ENCODE measurements at regions not wholly inside any gene's neighbourhood (a gene's known extent, or its start where the extent isn't known, plus 50 kb on each side); places are given as distances from the start of the nearest gene placed in this dataset.

DNA sequence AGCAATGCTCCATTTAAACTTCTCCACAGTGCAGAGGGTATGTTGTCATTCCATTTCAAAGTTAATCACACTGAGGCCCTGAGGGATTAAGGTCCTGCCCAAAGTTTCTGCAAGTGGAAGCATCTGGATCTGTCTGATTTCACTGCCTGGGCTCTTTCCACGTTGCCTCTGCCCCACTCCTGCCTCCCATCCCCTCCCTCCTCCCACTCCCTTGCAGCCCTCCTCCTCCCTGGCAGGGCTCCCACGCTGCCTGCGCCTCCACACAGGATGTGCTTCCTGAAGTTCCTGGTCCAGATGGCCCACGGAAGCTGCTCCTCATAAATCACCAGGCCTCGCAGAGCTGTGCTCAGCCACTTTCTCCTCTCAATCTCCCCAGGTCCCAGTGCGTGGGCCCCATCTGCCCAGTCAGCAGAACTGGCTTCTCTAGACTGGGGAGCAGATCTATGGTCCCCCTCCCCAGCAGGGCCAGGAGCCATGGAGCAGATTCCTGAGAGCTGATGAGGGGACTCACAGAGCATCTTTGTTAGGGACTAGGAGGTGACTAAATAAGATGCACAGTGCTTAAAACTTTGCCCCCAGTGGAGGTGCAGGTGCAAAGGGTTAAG, 65.4 kb upstream of the MAFB start:
- Histone ChIP-seq H3K4me1 (peaks cover 0 to 47% (median 12%) of the 10 kb centered on the region in 12 donors), H3K36me3 (no peaks in the 10 kb centered on the region), H3K27me3 (no peaks in the 10 kb centered on the region), H3K27ac (peak overlapping the region in 3 of 12 donors; percentile 16 to 26 (median 26)), H3K4me3 (no peak overlapping the region), H3K9me3 (no peaks in the 10 kb centered on the region)
- ATAC-seq (peak; percentile 45 to 91 (median 75)), DNase-seq (peak; percentile 67 to 76 (median 70))
- TF ChIP-seq, protein P1, sequence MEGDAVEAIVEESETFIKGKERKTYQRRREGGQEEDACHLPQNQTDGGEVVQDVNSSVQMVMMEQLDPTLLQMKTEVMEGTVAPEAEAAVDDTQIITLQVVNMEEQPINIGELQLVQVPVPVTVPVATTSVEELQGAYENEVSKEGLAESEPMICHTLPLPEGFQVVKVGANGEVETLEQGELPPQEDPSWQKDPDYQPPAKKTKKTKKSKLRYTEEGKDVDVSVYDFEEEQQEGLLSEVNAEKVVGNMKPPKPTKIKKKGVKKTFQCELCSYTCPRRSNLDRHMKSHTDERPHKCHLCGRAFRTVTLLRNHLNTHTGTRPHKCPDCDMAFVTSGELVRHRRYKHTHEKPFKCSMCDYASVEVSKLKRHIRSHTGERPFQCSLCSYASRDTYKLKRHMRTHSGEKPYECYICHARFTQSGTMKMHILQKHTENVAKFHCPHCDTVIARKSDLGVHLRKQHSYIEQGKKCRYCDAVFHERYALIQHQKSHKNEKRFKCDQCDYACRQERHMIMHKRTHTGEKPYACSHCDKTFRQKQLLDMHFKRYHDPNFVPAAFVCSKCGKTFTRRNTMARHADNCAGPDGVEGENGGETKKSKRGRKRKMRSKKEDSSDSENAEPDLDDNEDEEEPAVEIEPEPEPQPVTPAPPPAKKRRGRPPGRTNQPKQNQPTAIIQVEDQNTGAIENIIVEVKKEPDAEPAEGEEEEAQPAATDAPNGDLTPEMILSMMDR (IDR thresholded peaks at IDR 0.05) = no peak
- no peak for TF ChIP-seq POLR2A (IDR thresholded peaks at IDR 0.05)
- intact Hi-C loops (cut with DNase I) = no loop called here
- WGBS, 4 donors = 21 to 45% (median 30%) methylated on average over 5 to 6 of the region's 6 CpGs

DNA sequence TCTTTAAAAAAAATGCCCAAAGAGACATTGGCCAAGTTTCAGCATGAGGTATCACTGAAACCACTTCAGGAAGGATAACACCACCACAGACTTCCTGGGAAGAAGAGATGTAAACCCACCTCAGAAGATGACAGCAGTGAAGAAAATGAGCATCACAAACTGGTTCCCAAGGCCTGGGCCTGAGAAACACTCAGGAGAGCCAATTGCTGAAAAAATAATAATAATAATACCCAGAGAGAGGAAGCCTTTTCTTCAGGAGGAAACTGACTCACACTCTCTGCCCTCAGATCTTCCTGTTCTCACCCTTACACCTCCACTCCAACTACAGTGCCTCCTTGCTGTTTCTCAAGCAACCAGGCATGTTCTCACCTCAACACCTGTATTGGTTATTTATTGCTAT, 68.1 kb upstream of the MAFB start:
- no peaks in the 10 kb centered on the region for H3K9me3 ChIP-seq
- H3K36me3 ChIP-seq = no peaks in the 10 kb centered on the region
- DNase-seq (no peak), ATAC-seq (no peak)
- peaks cover 0 to 35% (median 7%) of the 10 kb centered on the region in 12 donors for H3K4me1 ChIP-seq
- no peak overlapping the region for H3K4me3 ChIP-seq
- intact Hi-C loops (cut with DNase I) = no loop called here
- no peak overlapping the region for H3K27ac ChIP-seq
- no peaks in the 10 kb centered on the region for H3K27me3 ChIP-seq
- TF ChIP-seq, protein P1 (IDR thresholded peaks at IDR 0.05) = no peak
- no peak for TF ChIP-seq POLR2A (IDR thresholded peaks at IDR 0.05)

DNA sequence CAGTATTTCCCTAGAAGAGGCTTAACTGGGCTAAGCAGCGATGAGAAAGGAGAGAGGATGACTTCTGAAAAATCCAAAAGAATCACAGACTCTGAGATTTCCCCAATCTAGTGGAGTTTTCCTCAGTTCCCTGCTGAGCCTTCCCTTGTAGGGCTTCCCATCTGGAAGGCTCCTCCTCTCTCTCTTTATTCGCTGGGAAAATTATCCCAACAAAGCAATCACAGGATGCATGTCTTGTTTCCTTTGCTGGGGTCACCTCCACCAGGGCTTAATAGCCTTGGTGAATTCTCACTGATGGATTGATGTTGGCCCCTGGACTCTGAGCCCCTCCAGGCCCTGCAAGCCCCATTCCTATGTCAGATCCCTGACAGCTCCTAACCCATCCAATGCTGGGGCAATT, 69.8 kb upstream of the MAFB start:
- DNase-seq = no peak
- intact Hi-C loops (cut with DNase I) = no loop called here
- H3K4me1 ChIP-seq = peaks cover 0 to 29% (median 7%) of the 10 kb centered on the region in 12 donors
- no peaks in the 10 kb centered on the region for H3K36me3 ChIP-seq
- H3K4me3 ChIP-seq = no peak overlapping the region
- H3K27me3 ChIP-seq = no peaks in the 10 kb centered on the region
- no peak overlapping the region for H3K27ac ChIP-seq
- 67 to 75% (median 69%) methylated on average over 2 of the region's 2 CpGs for WGBS, 4 donors
- no peaks in the 10 kb centered on the region for H3K9me3 ChIP-seq
- no peak for TF ChIP-seq POLR2A (IDR thresholded peaks at IDR 0.05)
- TF ChIP-seq, protein P1 (IDR thresholded peaks at IDR 0.05) = no peak
- ATAC-seq = no peak

DNA sequence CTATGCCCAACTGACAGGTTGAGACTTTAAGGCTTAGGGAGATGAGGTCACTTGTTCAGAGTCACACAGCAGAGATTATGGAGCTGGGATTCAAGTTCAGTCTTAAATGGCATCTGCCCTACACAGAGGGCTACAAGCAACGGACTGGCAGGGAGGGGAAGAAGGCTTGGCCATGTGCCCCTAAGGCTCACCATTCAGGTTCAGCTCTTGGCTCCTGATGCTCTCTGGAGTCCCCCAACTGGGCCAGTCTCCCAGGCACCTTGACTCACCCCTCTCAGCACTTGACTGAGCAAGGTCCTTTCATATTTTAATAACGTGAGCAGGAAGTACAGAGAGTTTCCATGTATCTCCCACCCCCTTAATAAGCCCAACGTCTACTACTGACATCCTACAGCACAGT, 71.4 kb upstream of the MAFB start:
- Histone ChIP-seq H3K27me3 (peaks cover 0 to 4% (median 0%) of the 10 kb centered on the region in 9 donors), H3K4me3 (no peak overlapping the region), H3K9me3 (no peaks in the 10 kb centered on the region), H3K36me3 (no peaks in the 10 kb centered on the region), H3K4me1 (peaks cover 0 to 17% (median 0%) of the 10 kb centered on the region in 12 donors), H3K27ac (no peak overlapping the region)
- no peak for DNase-seq
- intact Hi-C loops (cut with DNase I) = no loop called here
- TF ChIP-seq, protein P1 (IDR thresholded peaks at IDR 0.05) = no peak
- no peak for TF ChIP-seq POLR2A (IDR thresholded peaks at IDR 0.05)
- ATAC-seq = no peak
- WGBS, 4 donors = 54 to 69% (median 65%) methylated on average over 2 to 3 of the region's 3 CpGs
